IPS-20b (cell line): ENCODE measurements at regions not wholly inside any gene's neighbourhood (a gene's known extent, or its start where the extent isn't known, plus 50 kb on each side); places are given as distances from the start of the nearest gene placed in this dataset.
"Not testable (repeated sequence)": the region's sequence is repeated elsewhere in the genome, so short reads cannot be mapped to it uniquely, and the experiment has no call there.

Experiments
- H3K27ac ChIP-seq: one replicate; pipeline ENCODE4 v1.5.1; 2013; ENCODE audit warnings: low read length
- H3K27me3 ChIP-seq: 2 replicates; pipeline ENCODE4 v1.6.1; 2013; ENCODE audit warnings: mild to moderate bottlenecking, low read length, inconsistent platforms; ENCODE audit not compliant: insufficient read depth
- H3K36me3 ChIP-seq: 2 replicates; pipeline ENCODE4 v1.6.1; 2013; ENCODE audit warnings: low read depth, mild to moderate bottlenecking, inconsistent platforms, low read length, moderate library complexity; ENCODE audit not compliant: insufficient read depth
- H3K4me1 ChIP-seq: 2 replicates; pipeline ENCODE4 v1.6.1; 2013; ENCODE audit warnings: mild to moderate bottlenecking, control low read depth, inconsistent platforms, low read length, moderate library complexity; ENCODE audit not compliant: insufficient read depth
- H3K4me3 ChIP-seq: 2 replicates; pipeline ENCODE4 v1.5.1; 2013; ENCODE audit warnings: mild to moderate bottlenecking, low read length, inconsistent platforms
- H3K9ac ChIP-seq: 2 replicates; pipeline ENCODE4 v1.6.1; 2013; ENCODE audit warnings: low read depth, mild to moderate bottlenecking, inconsistent platforms, low read length, moderate library complexity
- H3K9me3 ChIP-seq: 2 replicates; pipeline ENCODE4 v1.6.1; 2013; ENCODE audit warnings: mild to moderate bottlenecking, low read depth, low read length, inconsistent platforms; ENCODE audit not compliant: insufficient read depth

DNA sequence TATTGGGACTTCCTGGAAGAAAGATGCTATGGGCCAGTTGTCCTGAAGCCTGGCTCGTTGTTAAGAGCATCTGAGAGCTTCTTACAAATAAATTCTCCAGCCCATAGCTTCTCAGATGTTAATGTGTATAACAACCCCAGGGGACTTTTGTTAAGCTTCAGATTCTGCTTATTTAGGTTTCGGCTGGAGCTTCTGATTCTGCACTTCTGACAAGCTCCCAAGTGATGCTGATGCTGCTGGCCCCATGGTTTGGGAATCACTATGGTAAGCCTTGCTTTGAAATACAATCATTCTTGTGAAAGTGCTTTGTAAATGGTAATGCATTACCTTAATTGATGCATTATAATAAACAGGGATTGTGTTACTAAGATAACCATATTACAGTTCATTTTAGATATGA lies 281.8 kb upstream of the PLD5 start:
- H3K4me3 ChIP-seq, result no peak overlapping the region
- H3K9me3 ChIP-seq, result no peaks in the 10 kb centered on the region
- no peak overlapping the region for H3K9ac ChIP-seq
- H3K4me1 ChIP-seq, result peaks cover 2% of the 10 kb centered on the region; the same call in 1 of the 2 replicates
- H3K36me3 ChIP-seq, result no peaks in the 10 kb centered on the region
- H3K27ac ChIP-seq, result no peak overlapping the region
- no peaks in the 10 kb centered on the region for H3K27me3 ChIP-seq

DNA sequence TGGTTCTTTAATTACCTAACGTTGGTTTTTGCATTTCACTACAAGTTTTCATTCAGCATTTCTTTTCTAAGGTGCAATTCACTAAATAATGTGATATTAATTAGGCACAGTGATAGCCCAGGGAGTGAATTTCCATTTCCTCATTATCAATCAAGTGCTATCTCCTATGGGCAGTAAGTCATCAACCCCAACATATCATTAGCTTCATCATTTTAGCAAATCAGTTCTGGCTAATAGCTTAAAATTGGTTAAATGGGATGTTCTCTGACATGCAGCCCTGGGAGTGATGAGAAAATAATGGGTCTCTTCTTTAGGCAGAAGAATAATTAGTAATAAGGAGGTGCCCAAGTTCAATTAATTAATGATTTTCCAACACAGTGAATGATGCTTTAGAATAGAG lies 280.9 kb upstream of the PLD5 start:
- not testable (repeated sequence) for H3K4me1 ChIP-seq, H3K27ac ChIP-seq, H3K9ac ChIP-seq, H3K27me3 ChIP-seq, H3K36me3 ChIP-seq, H3K4me3 ChIP-seq, H3K9me3 ChIP-seq

DNA sequence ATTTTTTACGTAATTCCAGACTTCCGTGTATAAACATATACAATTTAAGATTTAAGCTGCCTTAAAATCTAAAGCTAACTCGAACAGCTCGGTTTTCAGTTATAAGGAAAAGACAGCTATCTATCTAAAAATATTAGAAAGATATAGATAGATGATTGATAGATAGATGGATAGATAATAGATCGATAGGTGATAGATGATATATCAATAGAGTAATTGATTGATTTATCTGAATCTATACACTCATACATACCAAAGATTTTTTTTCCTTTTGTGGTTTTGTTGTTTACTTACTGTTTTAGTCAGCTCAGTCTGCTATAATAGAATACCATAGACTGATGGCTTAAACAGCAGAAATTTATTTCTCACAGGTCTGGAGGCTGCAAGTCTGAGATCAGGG lies 278.5 kb upstream of the PLD5 start:
- Histone ChIP-seq H3K27ac (no peak overlapping the region), H3K4me3 (no peak overlapping the region), H3K4me1 (peaks cover 2% of the 10 kb centered on the region; the same call in 1 of the 2 replicates), H3K9ac (no peak overlapping the region), H3K27me3 (no peaks in the 10 kb centered on the region), H3K36me3 (no peaks in the 10 kb centered on the region), H3K9me3 (no peaks in the 10 kb centered on the region)

DNA sequence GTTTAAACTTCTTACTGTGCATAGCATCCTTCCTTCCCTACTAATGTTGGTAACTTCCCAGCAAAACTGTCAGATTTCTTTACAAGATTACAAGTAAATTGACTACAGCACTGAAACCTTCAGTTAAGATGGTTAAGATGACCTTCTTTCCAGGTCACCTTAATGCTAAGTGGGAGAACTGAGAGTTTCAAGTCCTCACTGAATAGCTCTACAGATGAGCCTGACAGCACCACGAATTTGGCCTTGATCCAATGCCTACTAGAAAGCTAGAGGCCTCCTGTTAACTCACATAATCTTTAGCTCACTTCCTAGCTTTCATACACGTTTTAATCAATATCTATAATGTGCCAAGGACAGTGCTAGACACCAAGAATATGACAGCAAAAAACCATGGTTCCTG lies 276.0 kb upstream of the PLD5 start:
- Histone ChIP-seq H3K27ac (no peak overlapping the region), H3K27me3 (no peaks in the 10 kb centered on the region), H3K9ac (no peak overlapping the region), H3K4me1 (no peaks in the 10 kb centered on the region), H3K36me3 (no peaks in the 10 kb centered on the region), H3K9me3 (no peaks in the 10 kb centered on the region), H3K4me3 (no peak overlapping the region)

DNA sequence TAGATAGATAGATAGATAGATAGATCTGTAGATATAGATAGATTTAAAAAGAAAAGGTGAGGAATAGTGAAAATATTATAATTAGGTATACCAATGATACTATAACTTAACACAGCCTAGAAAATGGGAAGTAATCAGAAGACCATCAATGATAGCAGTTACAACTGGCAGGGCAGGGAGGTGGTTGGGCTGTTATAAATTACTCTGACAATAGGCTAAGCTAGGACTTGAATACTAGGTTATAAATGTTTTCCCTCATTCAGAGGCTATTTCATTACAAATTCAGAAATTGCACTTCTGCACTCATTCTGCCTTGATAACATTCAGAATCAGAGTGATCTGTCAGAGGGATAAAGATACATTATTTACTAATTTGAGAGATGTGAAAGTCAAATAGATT lies 273.4 kb upstream of the PLD5 start:
- no peaks in the 10 kb centered on the region for H3K9me3 ChIP-seq
- H3K27ac ChIP-seq, result no peak overlapping the region
- H3K36me3 ChIP-seq, result no peaks in the 10 kb centered on the region
- H3K27me3 ChIP-seq, result no peaks in the 10 kb centered on the region
- H3K4me3 ChIP-seq, result no peak overlapping the region
- no peak overlapping the region for H3K9ac ChIP-seq
- H3K4me1 ChIP-seq, result no peaks in the 10 kb centered on the region

DNA sequence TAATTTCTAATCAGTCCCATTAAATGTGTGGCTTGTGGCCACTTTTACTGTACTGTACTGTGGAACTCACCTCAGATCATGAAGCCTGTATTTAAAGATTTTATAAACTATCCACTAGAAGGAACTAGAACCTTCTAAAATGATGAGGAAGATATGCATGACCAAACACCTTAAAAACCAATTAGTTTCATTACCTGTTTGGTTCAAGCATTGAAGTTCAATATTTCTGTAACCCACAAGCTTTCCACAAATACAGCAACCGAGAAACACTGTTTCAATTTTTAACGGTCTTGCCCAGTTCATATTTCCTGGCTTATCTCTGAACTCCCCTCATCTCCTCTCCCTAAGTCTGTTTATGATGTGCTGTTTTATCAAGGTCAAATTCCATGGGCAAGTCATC lies 264.3 kb upstream of the PLD5 start:
- H3K27me3 ChIP-seq, result no peaks in the 10 kb centered on the region
- H3K9me3 ChIP-seq, result no peaks in the 10 kb centered on the region
- H3K4me1 ChIP-seq, result peaks cover 7% of the 10 kb centered on the region; the same call in 1 of the 2 replicates
- no peak overlapping the region for H3K27ac ChIP-seq
- no peak overlapping the region for H3K9ac ChIP-seq
- no peak overlapping the region for H3K4me3 ChIP-seq
- H3K36me3 ChIP-seq, result no peaks in the 10 kb centered on the region

DNA sequence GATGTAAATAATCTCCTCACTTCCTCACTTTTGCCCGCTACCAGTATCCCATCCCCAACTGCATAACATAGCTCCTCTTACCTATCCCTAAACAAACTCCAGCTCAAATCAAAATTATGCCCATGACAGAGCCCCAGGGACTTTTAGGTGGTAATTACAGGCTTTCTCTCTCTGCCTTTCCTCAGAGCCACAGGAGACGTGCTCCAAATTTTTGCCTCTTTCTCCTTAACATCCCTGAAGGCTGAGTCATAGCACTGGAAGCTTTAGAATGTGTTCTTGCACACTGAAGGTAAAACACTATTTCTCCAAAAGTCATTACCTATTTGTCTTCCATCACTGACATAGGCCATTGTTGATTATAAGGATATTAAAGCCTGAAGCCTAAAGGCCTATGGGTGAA lies 263.5 kb upstream of the PLD5 start:
- no peaks in the 10 kb centered on the region for H3K36me3 ChIP-seq
- H3K27ac ChIP-seq, result no peak overlapping the region
- H3K27me3 ChIP-seq, result no peaks in the 10 kb centered on the region
- peaks cover 7% of the 10 kb centered on the region; the same call in 1 of the 2 replicates for H3K4me1 ChIP-seq
- H3K4me3 ChIP-seq, result no peak overlapping the region
- no peak overlapping the region for H3K9ac ChIP-seq
- no peaks in the 10 kb centered on the region for H3K9me3 ChIP-seq

DNA sequence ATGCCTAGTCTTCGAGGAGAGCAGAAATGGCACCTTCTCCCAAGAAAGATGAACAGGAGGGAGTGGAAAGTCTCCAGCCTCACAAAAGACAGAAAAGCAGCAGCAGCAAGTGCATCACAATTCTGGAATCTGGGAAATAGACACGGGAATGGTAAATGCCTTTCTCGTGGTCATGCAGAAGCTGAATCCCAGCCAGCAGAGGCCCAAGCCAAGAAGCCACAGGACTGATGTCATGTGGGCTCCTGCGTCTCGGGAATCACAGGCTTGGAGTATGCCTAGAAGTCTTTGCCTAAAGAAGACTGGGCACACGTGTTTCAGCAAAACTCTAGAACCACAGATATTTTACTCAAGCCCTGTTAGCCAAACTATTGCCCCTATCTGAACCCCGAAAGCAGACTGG lies 260.3 kb upstream of the PLD5 start:
- peaks cover 7% of the 10 kb centered on the region; the same call in 1 of the 2 replicates for H3K4me1 ChIP-seq
- H3K9ac ChIP-seq, result no peak overlapping the region
- H3K4me3 ChIP-seq, result no peak overlapping the region
- no peaks in the 10 kb centered on the region for H3K27me3 ChIP-seq
- no peak overlapping the region for H3K27ac ChIP-seq
- no peaks in the 10 kb centered on the region for H3K9me3 ChIP-seq
- H3K36me3 ChIP-seq, result no peaks in the 10 kb centered on the region

DNA sequence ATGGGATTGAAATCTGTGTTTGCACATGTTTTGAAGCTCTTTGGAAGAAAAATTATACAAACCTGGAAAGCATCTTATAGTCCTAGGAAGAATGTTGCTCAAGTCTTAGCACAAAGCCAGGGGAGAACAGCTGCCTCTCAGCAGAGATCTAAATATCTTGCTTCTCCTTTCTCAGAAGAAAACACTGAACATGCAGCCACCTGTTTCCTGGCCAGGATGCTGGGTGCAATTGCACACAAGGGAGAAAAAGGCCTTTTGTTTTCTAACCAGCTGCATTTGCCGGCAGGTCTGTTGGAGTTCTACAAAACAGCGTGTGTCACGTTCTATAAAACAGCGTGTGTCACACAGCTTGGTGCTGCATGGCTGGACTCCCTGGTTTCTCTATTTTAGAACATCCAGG lies 259.6 kb upstream of the PLD5 start:
- Histone ChIP-seq H3K27me3 (no peaks in the 10 kb centered on the region), H3K4me1 (peaks cover 7% of the 10 kb centered on the region; the same call in 1 of the 2 replicates), H3K9me3 (no peaks in the 10 kb centered on the region), H3K9ac (no peak overlapping the region), H3K4me3 (no peak overlapping the region), H3K27ac (no peak overlapping the region), H3K36me3 (no peaks in the 10 kb centered on the region)

DNA sequence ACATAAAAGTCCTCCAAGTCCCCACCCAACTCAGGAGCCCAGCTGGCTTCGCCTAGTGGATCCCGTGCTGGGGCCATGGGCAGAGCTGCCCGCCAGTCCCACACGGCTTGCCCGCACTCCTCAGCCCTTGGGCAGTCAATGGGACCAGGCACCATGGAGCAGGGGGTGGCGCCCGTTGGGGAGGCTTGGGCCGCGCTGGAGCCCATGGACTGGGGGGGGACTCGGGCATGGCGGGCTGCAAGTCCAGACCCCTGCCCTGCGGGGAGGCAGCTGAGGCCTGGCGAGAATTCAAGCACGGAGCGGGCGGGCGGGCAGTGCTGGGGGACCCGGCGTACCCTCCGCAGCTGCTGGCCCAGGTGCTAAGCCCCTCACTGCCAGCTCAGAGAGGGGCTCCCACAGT lies 249.8 kb upstream of the PLD5 start:
- Histone ChIP-seq H3K4me3 (no peak overlapping the region), H3K9me3 (no peaks in the 10 kb centered on the region; the same call in 1 of the 2 replicates), H3K9ac (no peak overlapping the region), H3K27me3 (no peaks in the 10 kb centered on the region), H3K27ac (no peak overlapping the region), H3K36me3 (no peaks in the 10 kb centered on the region), H3K4me1 (no peaks in the 10 kb centered on the region)

DNA sequence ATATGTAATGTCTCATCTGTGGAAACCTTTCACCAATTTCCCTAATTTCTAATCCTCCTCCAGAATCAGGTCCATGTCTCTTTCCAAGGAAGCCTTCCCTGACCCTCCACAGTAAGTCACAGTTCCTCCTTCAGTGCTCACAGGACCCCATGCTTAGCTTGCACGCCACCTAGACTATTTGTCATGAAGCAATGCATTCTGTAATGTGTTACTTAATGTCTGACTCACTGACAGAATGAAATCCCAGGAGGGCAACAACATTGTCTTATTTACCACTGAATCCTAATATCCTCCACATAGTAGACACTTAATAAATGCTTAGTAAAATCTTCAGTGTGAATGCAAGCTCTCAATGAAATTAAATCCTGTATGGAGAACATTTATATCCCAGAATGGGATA lies 245.9 kb upstream of the PLD5 start:
- H3K27me3 ChIP-seq, result no peaks in the 10 kb centered on the region

DNA sequence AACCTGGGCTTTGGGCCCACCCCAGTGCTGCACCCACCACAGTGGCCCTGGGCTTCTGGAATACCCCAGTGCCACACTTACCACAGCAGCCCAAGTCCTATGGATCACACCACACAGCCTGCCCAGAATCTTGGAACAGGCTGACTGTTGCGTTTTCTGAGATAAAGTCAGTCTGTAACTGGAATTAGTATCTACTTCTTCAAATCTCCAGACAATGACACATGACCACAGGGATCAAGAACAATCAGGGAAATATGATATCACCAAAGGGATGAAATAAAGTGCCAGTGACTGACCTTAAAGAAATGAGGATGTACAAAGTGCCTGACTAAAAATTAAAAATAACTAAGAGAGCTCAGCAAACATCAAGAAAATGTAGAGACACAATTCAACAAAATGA lies 239.7 kb upstream of the PLD5 start:
- no peaks in the 10 kb centered on the region for H3K4me1 ChIP-seq
- no peak overlapping the region for H3K27ac ChIP-seq
- H3K9me3 ChIP-seq, result no peaks in the 10 kb centered on the region
- no peak overlapping the region for H3K4me3 ChIP-seq
- H3K27me3 ChIP-seq, result no peaks in the 10 kb centered on the region
- H3K36me3 ChIP-seq, result no peaks in the 10 kb centered on the region
- no peak overlapping the region for H3K9ac ChIP-seq

More for the DNA sequence above, 245.9 kb upstream of the PLD5 start:
- Histone ChIP-seq H3K36me3 (no peaks in the 10 kb centered on the region), H3K9ac (no peak overlapping the region), H3K9me3 (no peaks in the 10 kb centered on the region; the same call in 1 of the 2 replicates), H3K27ac (no peak overlapping the region), H3K4me1 (no peaks in the 10 kb centered on the region), H3K4me3 (no peak overlapping the region)

DNA sequence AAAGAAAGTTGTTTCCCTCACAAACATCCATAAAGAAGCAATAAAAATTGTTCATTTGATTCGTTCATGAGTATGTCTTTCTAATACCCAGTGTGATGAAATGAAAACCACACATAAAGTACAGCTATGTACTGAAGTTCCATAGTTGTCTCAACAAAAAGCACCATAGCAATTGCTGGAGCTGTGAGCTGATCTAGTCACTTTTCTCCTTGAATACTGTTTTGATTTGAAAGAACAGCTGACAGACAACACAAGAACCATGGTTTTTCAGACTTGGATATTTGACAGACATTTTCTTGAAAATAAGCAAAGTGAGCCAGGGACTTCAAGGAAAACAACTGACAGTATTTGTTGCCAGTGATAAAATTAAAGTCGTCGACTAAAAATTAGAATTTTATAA lies 237.1 kb upstream of the PLD5 start:
- H3K9ac ChIP-seq, result no peak overlapping the region
- H3K36me3 ChIP-seq, result no peaks in the 10 kb centered on the region
- H3K4me1 ChIP-seq, result no peaks in the 10 kb centered on the region
- H3K4me3 ChIP-seq, result no peak overlapping the region
- H3K27ac ChIP-seq, result no peak overlapping the region
- H3K27me3 ChIP-seq, result no peaks in the 10 kb centered on the region
- H3K9me3 ChIP-seq, result no peaks in the 10 kb centered on the region
